HTR-8/SVneo (cell line): ENCODE measurements at regions not wholly inside any gene's neighbourhood (a gene's known extent, or its start where the extent isn't known, plus 50 kb on each side); places are given as distances from the start of the nearest gene placed in this dataset.

Source experiments
- DNase-seq: peaks from one replicate; pipeline ENCODE4 v3.0.0; 2011; ENCODE audit warnings: low spot score, mixed read lengths; ENCODE audit not compliant: insufficient read length
- FAIRE-seq: peaks from 2 replicates; lab custom pipeline; 2011; peaks lifted over from hg19 to GRCh38; lab: Jason Lieb, UNC

DNA sequence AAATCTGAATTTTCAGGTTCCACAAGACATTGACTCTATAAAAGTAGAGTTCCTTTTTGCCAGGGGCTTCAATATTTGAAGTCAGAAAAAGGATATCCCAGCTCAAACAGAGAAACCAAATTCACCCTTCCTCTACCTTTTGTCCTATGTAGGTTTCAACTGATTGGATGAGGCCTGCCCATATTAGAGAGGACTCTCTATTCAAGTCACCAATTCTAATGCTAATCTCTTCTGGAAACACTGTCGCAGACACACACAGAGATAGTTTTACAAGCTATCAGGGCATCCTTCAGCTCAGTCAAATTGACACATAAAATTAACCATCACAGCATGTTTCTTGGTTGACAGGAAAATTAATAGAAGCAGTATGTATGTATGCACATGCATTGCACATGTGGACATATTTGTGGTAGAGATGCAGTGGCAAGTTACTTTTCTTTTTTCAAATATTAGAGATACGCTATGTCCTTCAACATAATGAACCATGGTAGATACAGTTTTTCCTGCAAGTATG, 207.1 kb downstream of the RAD51AP2 start:
- no peak for DNase-seq
- no peak for FAIRE-seq

DNA sequence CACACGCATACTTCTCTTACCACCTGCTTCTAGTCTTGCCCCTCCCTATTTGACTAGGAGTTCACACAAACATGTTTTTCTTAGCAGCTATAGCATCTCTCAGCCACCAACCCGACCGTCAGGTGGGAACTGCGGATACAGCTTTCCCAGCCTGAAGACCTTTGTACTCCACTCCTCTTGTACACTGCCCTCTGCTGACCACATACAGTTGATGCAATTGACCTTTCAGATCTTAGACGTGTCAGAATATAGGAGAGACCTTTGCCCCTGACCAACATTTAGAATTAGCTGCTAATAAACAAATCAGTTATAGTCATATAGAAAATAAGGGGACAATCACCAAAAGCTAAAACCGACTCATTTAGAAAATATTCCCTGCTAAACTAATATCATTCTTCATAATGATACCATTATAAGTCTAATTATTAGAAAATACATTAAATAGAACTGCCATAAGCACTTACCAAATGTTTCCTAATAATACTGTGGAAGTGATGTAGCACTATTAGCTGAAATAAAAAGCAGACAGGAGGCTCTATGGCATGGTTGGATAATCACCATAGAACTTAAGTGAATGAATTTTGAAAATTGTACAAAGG, 208.4 kb downstream of the RAD51AP2 start:
- DNase-seq, result peak; percentile 5
- FAIRE-seq, result no peak

DNA sequence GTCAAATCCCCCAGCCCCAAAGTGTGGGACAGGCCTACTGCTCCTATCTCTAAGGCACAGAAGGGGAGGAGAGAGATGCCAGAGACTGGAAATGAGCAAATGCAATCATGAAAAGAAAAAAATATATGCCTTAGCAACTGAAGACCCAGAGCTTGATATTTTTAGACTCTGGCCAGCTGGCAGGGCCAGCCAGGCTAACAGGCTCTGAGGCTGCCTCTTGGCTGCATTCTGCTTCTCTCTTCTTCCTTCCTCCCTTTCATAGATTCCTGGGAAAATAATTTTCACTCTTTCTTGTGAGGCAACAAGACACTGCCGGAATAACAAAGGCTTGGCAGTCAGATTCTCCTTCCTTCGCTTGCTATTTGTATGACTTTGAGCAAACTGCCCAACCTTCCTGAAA, 209.1 kb downstream of the RAD51AP2 start:
- FAIRE-seq, result no peak
- no peak for DNase-seq

DNA sequence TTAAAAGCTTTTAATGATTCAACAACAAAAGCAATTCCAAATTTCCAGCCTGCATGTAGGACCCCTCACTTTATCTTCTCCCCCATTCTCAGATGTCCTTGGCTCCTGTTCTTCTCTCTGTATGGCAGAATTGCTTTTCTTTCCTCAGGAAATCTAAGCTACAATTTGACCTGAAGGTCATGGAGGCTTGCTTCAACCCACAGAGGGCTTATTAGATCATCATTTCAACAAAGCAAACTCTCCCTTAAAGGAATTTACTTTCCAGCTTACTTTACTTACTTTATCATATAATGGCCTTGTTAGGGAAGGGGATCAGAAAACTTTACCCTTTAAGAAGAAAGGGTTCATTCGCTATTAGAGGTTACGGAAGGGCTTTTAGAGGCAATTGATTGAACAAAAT, 211.5 kb downstream of the RAD51AP2 start:
- FAIRE-seq (no peak), DNase-seq (no peak)

DNA sequence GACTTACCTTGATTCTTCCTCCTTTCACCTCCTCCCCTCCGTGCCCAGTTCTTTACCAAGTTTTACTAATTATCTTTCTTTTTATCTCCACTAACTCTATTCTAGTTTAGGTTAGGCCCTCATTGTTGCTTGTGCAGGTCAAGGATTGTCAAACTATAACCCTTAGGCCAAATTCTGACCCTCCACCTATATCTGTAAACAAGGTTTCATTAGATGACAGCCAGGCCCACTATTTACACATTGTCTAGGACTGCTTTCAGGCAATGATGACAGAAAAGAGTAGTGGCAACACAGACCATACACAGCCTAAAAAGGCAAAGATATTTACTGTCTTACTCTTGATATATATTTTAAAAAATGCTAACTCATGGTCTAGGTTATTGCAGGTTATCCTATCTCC, 212.0 kb downstream of the RAD51AP2 start:
- no peak for DNase-seq

DNA sequence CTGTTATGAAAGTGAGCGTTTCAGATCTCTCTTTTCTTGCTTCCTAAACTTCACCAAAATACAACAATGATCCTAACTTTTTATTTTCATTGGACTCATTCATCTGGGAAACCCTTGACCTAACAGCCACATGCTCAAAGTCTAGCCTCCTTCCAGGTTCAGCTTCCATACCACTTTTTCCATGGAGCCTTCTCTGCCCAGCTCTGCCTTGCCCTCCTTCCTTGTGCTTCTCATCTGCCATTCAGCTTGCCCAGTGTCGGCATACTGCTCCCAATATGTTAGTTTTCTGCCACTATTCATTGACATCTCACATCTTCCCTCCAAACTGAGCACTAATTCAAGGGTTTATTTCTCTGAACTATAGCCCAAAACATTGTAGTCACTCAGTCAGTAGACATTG, 214.7 kb downstream of the RAD51AP2 start:
- DNase-seq, result no peak
- no peak for FAIRE-seq

More for the DNA sequence above, 212.0 kb downstream of the RAD51AP2 start:
- no peak for FAIRE-seq

DNA sequence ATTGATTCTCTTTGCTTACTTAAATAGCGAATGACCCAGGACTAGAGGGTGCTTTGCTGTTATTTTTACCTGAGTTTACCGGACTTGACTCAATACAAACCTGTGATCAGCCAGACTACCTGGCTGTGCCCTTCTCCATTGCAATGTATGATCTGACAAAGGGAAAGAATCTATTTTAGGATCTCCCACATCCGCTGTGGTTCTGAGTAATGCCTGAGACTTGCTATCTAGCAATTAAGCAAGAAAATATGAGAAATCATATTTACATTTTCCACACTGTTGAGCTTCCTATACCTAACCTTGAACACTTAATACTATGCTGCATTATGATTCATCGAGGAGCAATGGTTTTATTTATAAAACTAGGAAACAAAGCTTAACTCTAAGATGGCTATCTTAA, 215.2 kb downstream of the RAD51AP2 start:
- no peak for DNase-seq
- no peak for FAIRE-seq

DNA sequence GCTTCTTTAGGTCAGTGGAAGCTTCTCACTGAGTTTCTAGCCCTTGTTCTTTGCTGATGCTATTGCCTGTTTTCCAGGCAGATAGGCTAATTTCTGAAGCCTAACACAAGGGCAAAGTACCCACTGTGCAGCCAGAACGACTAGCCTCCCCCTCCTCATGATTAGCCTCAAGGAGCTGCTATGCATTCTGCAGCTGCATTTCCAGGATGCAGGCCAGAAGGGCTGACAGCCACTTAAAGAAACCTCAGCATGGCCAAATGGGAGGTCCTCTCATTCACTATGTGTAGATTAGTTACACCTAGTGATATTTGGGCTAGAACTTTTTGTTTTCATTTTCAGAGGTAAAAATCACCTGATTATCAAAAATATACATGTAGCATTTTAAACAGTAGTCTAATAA, 216.0 kb downstream of the RAD51AP2 start:
- no peak for FAIRE-seq
- no peak for DNase-seq

DNA sequence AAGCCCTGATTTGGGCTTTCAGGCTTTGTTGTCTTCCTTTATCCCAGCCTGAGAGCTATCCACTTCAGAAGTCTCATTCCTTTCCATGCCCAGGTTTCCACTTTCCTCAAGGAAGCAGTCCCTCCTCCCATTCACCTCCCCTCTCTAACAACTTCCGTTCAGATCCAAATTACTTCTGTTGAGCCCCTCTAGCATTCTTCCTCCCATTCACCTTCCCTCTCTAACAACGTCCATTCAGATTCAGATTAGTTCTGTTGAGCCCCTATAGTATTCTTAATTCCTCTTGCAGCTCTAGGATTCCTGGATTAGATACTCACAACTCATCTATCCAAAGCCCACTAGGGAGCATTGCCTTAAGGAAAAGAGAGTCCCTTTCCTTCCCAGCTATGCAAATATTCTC, 216.8 kb downstream of the RAD51AP2 start:
- FAIRE-seq, result no peak
- DNase-seq, result no peak

DNA sequence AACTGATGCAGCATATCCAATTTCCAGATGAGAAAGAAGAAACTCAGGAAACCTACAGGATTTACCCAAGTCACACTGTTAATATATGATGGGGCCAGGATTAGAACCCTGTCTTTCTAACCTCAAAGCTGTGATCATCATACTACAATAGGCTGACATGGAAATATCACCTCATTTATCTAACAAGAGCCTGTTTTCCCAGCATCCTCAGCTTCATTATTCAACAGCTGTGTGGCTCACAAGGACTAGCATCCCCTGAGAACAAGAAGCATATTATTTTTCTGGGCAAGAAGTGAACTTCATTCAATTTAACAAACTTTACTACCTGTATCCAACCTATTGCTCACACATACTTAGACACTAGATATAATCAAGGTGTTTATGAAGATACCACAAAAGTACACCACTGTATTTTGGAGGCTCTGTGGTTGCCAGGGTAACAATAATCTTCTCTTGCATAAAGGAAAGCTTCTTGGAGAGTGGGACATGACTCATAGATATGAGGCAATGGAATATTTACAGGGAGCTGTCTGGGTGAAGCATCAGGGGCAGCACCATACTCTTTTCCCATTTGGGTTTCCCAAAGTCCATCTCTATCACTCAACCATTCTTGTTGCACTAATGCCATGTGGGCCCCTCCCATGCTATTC, 218.2 kb downstream of the RAD51AP2 start:
- DNase-seq, result no peak
- no peak for FAIRE-seq

DNA sequence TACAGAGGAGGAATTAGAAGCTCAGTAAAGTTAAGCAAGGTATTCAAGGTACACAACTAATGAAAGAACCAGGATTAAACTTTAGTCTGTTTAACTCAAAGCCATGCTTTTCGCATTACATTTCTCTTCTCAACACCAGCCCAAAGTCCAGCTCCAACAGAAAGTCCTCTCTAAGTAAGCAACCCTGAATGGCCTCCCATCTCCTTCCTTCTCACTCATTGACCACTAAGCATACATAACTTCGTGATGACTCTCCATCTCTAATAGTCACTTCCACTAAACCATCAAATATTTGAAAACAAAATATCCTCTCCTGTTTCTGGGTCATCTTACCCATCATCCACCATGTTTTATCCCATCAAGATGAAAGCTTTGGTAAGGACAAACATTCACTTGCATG, 219.8 kb downstream of the RAD51AP2 start:
- FAIRE-seq, result no peak
- no peak for DNase-seq

DNA sequence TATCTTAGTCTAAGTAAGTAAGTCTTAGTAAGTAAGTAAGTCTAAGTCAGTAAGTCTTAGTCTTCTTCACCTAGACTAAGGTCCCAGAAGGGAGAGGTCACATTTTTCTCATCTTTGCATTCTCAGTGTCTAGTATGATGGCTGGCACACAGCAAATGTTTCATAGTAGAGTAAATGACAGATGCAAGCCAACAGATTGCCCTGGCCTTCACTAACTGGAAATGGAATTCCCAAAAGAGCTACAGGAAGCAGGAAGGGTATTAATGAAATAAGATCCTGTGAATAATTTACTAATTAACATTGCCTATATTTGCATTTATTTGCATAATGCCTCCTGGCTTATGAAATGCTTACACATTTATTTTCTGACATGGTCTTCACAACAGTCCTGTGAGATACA, 221.6 kb downstream of the RAD51AP2 start:
- DNase-seq, result no peak
- no peak for FAIRE-seq

DNA sequence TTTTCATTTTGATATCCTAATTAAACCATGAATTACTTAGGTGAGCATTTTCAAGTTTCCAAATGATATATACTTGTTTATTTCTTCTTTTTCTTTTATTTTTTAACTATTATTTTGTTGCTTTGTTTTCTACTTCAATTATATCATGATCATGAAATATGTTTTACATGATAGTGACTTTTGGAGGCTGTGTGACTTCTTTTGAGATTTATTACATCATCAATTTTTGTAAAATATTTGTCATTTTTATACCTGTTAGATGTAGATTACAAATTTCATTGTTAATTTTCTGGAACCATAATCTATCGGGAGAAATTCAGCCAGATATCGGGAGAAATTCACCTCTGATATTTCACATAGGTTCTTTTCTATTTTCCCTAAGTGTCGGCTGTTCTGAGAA, 228.6 kb downstream of the RAD51AP2 start:
- DNase-seq, result no peak
- FAIRE-seq, result no peak

DNA sequence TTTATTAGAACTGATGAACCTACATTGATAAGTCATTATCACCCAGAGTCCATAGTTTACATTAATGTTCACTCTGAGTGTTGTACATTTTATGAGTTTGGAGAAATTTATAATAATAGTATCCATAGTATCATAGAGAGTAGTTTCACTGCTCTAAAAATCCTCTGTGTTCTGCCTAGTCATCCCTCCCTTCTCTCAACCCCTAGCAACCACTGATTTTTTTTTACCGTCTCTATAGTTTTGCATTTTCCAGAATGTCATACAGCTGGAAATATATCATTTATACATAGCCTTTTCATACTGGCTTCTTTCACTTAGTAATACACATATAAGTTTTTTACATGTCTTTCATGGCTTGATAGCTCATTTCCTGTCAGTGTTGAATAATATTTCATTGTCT, 231.1 kb downstream of the RAD51AP2 start:
- FAIRE-seq, result no peak
- DNase-seq, result no peak

DNA sequence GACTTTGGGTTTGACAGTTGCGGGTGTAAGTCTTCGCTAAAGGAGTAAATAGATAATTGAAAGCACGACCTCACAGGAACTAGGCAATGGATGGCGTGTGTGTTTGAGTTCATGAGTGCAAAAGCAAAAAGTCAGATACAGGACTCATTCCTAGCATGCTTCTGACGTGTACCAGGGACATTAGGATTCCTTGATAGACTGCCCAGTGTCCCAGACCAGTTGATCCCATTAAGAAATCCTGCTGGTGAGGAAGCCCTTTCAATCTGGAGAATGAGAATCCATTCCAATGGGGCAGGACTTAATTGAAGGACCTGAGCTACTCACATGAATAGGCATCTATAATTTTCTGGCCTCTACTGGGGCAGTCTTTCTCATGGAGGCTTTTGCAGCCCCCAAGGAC, 235.4 kb downstream of the RAD51AP2 start:
- FAIRE-seq, result no peak
- DNase-seq, result no peak

DNA sequence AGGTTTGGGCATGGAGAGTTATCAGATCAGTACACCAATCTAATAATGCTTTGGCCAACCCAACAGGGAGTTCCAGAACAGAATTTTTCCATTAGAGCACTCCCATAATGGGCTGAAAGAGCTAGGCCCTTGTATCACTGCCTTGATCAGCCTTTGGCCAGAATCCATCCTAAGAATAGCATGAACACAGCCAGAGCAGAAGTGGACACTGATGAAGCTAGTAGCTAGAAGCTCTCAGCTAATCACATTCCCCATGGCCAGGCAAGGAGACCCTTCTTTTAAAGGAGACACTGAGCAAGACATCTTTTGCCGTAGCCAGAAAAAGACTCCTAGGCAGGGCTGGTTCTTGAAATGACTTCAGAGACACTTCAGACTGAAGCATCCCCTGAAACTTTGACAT, 236.0 kb downstream of the RAD51AP2 start:
- no peak for FAIRE-seq

DNA sequence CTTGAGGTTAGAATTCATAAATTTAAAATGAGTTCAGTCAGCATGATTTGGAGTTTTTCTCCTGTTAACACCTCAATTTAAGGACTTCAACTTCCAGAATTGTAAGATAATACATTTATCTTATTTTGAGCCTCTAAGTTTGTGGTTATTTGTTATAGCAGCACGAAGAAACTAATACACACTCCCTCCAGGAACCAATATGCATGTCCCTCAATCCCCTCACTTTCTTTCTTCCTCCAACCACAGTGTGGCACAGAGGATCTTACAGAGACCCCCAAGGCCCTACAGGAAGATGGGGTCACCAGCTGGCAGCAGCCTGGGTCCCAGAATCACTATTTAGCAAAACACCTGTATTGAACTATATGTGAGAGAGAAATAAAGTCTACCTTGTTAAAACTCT, 242.0 kb downstream of the RAD51AP2 start:
- FAIRE-seq (no peak), DNase-seq (no peak)

More for the DNA sequence above, 236.0 kb downstream of the RAD51AP2 start:
- no peak for DNase-seq

DNA sequence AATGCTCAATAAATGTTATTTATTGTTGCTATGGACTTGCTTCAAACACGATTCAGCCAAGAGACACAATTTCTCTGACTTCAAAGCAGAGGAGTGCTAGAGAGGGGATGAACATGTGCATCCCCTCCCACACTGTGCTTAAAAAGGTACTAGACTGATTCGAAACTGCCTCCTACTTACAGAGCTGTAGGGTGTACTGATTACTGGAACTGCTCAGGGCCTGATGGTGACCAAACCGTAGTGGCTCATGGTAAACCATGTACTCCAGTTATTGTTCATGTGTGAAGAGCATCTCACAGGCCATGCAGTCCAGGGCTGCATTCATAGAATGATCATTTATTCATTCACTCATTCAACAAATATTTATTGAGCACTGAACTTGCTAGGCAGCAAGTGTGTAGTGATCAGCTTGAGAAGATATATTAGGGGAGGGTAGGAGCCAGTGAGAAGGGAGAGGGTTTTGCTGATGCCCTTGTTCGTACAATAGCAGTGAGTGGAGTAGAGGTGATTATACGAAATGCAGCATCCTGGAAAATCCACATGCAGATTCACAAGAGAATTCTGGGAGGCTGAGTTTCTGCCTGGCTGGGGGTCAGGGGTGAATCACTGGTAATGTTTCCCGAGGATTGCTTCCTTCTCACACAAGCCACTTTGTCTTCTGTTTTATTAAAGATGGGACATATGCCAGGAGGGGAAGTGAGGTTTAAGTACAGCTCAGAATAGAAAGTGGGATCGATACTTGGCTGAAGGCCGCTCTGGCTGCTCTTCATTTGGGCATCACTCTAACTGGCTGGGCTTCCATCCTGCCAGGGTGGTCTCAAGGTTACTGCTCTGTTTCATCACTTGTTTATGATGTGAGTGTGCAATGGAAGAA, 245.4 kb downstream of the RAD51AP2 start:
- no peak for DNase-seq

DNA sequence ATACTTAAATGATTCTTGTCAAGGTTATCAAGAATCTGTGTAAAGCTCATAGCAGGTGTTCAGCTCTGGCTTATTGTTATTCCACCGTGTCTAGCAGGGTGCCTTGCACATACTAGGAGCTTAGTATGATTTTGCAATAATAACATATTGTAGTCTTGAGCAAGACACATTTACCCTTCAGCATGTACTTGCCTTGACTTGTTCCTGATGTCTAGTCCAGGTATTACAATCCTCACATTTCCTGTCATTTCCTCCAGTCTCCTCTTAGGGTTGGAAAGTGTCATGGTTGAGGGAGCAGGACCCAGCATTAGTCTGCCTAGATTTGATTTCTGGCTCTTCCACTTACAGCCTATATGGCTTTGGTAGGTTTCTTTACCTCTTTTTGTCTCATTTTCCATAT, 246.1 kb downstream of the RAD51AP2 start:
- no peak for FAIRE-seq
- DNase-seq, result no peak

More for the DNA sequence above, 245.4 kb downstream of the RAD51AP2 start:
- FAIRE-seq, result no peak

DNA sequence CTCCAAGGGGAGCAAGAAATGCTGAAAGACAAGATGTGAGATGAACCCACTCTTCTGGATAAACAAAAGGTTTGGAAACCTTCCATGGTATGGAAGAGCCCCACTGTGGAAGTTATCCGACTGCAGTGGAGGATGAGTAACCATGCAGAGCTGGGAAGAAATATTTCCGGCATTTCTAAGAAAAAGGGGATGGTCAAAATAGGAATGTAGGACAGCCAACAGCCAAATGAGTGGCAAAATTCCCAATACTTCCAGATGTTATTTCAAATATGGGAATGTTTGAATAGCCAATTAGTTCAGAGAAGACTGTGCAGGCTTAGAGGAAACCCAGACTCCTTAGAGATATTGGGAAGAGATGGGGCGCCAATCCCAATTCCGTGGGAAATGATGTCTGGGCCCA, 246.8 kb downstream of the RAD51AP2 start:
- DNase-seq (no peak), FAIRE-seq (no peak)

DNA sequence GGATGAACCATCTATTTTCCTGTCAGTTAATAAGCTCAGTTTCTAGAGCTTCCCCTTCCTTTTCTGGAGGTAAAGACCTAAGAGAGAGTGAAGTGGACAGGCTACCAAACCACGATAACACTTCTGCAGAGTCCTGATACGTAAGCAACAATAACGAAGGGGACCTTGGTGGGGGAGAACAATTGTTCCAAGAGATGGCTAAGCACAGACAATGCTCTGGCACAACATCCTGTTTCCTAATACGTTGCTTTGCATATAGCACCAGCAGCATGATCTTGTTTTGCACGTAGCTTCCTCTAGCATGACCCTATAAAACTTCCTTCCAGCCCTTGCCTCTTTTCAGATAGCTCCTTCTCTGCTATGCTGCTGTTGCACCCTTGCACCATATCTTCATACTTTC, 247.3 kb downstream of the RAD51AP2 start:
- FAIRE-seq (no peak), DNase-seq (no peak)
